IMR-90 (cell line): ENCODE measurements at regions not wholly inside any gene's neighbourhood (a gene's known extent, or its start where the extent isn't known, plus 50 kb on each side); places are given as distances from the start of the nearest gene placed in this dataset.

Experiments
- ATAC-seq: fragments of 200-7000 bp; cut with Tn5 transposase; 2 replicates; pipeline ENCODE4 v1.9.1; 2020; ENCODE audit warnings: low read depth, mild to moderate bottlenecking, moderate library complexity
- BruUV-seq: library from RNA; stranded (reverse); fragments of 400-500 nt; replicated peaks from 2 replicates; lab custom pipeline; 2021; lab: Mats Ljungman, UMichigan
- CTCF ChIA-PET: fragments of 300-600 bp; formaldehyde crosslinking; extraction: SDS; loops from one replicate; lab custom pipeline; 2021; ENCODE audit warnings: antibody characterized with exemption; lab: Yijun Ruan, JAX
- POLR2A ChIA-PET: fragments of 300-600 bp; sonication (Branson Sonifier 250); formaldehyde crosslinking; loops from one replicate; lab custom pipeline; 2022; ENCODE audit warnings: antibody characterized with exemption; ENCODE audit not compliant: unreplicated experiment; lab: Charles Lee
- DNase-seq: peaks from one replicate; pipeline ENCODE4 v3.0.0; 2013
- H2AFZ ChIP-seq: replicated peaks from 2 replicates; pipeline ENCODE3; 2013; ENCODE audit warnings: low read length, mild to moderate bottlenecking; ENCODE audit not compliant: poor library complexity
- H2AK5ac ChIP-seq: 2 replicates; pipeline ENCODE4 v1.6.1; 2013; ENCODE audit warnings: low read depth, low read length, inconsistent platforms
- H2AK9ac ChIP-seq: replicated peaks from 2 replicates; pipeline ENCODE3; 2013; ENCODE audit warnings: mild to moderate bottlenecking, low read depth, low read length, moderate library complexity; ENCODE audit not compliant: poor library complexity
- H2BK120ac ChIP-seq: 2 replicates; pipeline ENCODE4 v1.6.1; 2013; ENCODE audit warnings: low read depth, low read length, inconsistent platforms
- H2BK15ac ChIP-seq: 3 replicates; pipeline ENCODE4 v1.6.1; 2013; ENCODE audit warnings: low read depth, low read length, inconsistent platforms
- H2BK20ac ChIP-seq: 2 replicates; pipeline ENCODE4 v1.6.1; 2013; ENCODE audit warnings: low read depth, mild to moderate bottlenecking, inconsistent platforms, low read length, moderate library complexity
- H2BK5ac ChIP-seq: 2 replicates; pipeline ENCODE4 v1.6.1; 2013; ENCODE audit warnings: mild to moderate bottlenecking, low read depth, low read length, inconsistent platforms; ENCODE audit not compliant: poor library complexity, severe bottlenecking
- H3K14ac ChIP-seq: replicated peaks from 2 replicates; pipeline ENCODE4 v1.6.1; 2013; ENCODE audit warnings: low read depth, low read length, inconsistent platforms
- H3K18ac ChIP-seq: 2 replicates; pipeline ENCODE4 v1.6.1; 2013; ENCODE audit warnings: low read depth, low read length, control low read depth
- H3K23ac ChIP-seq: 2 replicates; pipeline ENCODE4 v1.6.1; 2013; ENCODE audit warnings: low read depth, low read length, inconsistent platforms
- H3K27ac ChIP-seq: 2 replicates; pipeline ENCODE4 v1.5.1; 2013; ENCODE audit warnings: mild to moderate bottlenecking, control low read depth, low read length; ENCODE audit not compliant: insufficient read depth
- H3K27me3 ChIP-seq: 2 replicates; pipeline ENCODE4 v1.6.1; 2013; ENCODE audit warnings: low read length; ENCODE audit not compliant: control insufficient read depth, insufficient read depth
- H3K36me3 ChIP-seq: 2 replicates; pipeline ENCODE4 v1.6.1; 2013; ENCODE audit warnings: low read length, mixed read lengths; ENCODE audit not compliant: control insufficient read depth, insufficient read depth
- H3K4ac ChIP-seq: 2 replicates; pipeline ENCODE4 v1.6.1; 2013; ENCODE audit warnings: low read depth, low read length, inconsistent platforms
- H3K4me1 ChIP-seq: 2 replicates; pipeline ENCODE4 v1.6.1; 2013; ENCODE audit warnings: low read length, mixed read lengths; ENCODE audit not compliant: control insufficient read depth, insufficient read depth
- H3K4me2 ChIP-seq: 2 replicates; pipeline ENCODE4 v1.6.1; 2013; ENCODE audit warnings: low read depth, mild to moderate bottlenecking, control low read depth, low read length, moderate library complexity
- H3K4me3 ChIP-seq: 2 replicates; pipeline ENCODE4 v1.5.1; 2013; ENCODE audit warnings: low read depth, mild to moderate bottlenecking, control low read depth, low read length, moderate library complexity; ENCODE audit not compliant: insufficient read depth
- H3K56ac ChIP-seq: 2 replicates; pipeline ENCODE4 v1.6.1; 2013; ENCODE audit warnings: low read length, inconsistent platforms; ENCODE audit not compliant: insufficient read depth; ENCODE audit errors: extremely low read depth
- H3K79me1 ChIP-seq, 2 experiments: 2 replicates each; pipeline ENCODE4 v1.6.1; 2013; ENCODE audit warnings: low read length in 2 of 2, inconsistent platforms in 1 of 2, low read depth in 1 of 2
- H3K9ac ChIP-seq: 2 replicates; pipeline ENCODE4 v1.6.1; 2013; ENCODE audit warnings: low read depth, low read length, control low read depth
- H3K9me1 ChIP-seq: 2 replicates; pipeline ENCODE4 v1.6.1; 2013; ENCODE audit warnings: low read length, inconsistent platforms; ENCODE audit not compliant: insufficient read depth
- H3K9me3 ChIP-seq: 2 replicates; pipeline ENCODE4 v1.6.1; 2013; ENCODE audit warnings: low read length; ENCODE audit not compliant: control insufficient read depth, insufficient read depth
- H4K20me1 ChIP-seq: 2 replicates; pipeline ENCODE4 v1.6.1; 2013; ENCODE audit warnings: low read length, inconsistent platforms; ENCODE audit not compliant: insufficient read depth
- H4K5ac ChIP-seq: 2 replicates; pipeline ENCODE4 v1.6.1; 2013; ENCODE audit warnings: mild to moderate bottlenecking, low read depth, low read length, control low read depth
- H4K8ac ChIP-seq, 2 experiments: 2 replicates each; pipeline ENCODE4 v1.6.1; 2013; ENCODE audit warnings: low read depth in 2 of 2, low read length in 2 of 2, control low read depth in 1 of 2, inconsistent platforms in 1 of 2
- H4K91ac ChIP-seq: 2 replicates; pipeline ENCODE4 v1.6.1; 2013; ENCODE audit warnings: low read depth, low read length, inconsistent platforms; ENCODE audit not compliant: insufficient read depth
- BHLHE40 ChIP-seq: fragments of 150-350 bp; IDR thresholded peaks from 2 replicates; pipeline ENCODE4 v1.6.1; 2016; ENCODE audit warnings: mild to moderate bottlenecking, low read depth, low read length
- CEBPB ChIP-seq: IDR thresholded peaks from 2 replicates; pipeline ENCODE4 v1.6.1; 2012; ENCODE audit warnings: low read depth, low read length, improper control_type of control experiment
- FOS ChIP-seq: fragments of 150-350 bp; IDR thresholded peaks from 2 replicates; pipeline ENCODE4 v1.6.1; 2016; ENCODE audit warnings: low read depth, low read length
- MAFK ChIP-seq: IDR thresholded peaks from 2 replicates; pipeline ENCODE4 v1.6.1; 2012; ENCODE audit warnings: low read depth, low read length, improper control_type of control experiment
- MXI1 ChIP-seq: IDR thresholded peaks from 2 replicates; pipeline ENCODE4 v1.6.1; 2012; ENCODE audit warnings: low read depth, mild to moderate bottlenecking, low read length, moderate library complexity, borderline replicate concordance
- NFE2L2 ChIP-seq: fragments of 150-350 bp; IDR thresholded peaks from 2 replicates; pipeline ENCODE4 v1.6.1; 2016; ENCODE audit warnings: low read depth, mild to moderate bottlenecking, low read length
- POLR2A ChIP-seq: IDR thresholded peaks from 2 replicates; pipeline ENCODE4 v1.6.1; 2012; ENCODE audit warnings: mild to moderate bottlenecking, low read depth, low read length
- RAD21 ChIP-seq: IDR thresholded peaks from 2 replicates; pipeline ENCODE4 v1.6.1; 2012; ENCODE audit warnings: low read length, improper control_type of control experiment
- RCOR1 ChIP-seq: IDR thresholded peaks from 2 replicates; pipeline ENCODE4 v1.6.1; 2012; ENCODE audit warnings: mild to moderate bottlenecking, low read length, improper control_type of control experiment; ENCODE audit not compliant: insufficient replicate concordance
- RFX5 ChIP-seq: IDR thresholded peaks from 2 replicates; pipeline ENCODE4 v1.8.0; 2012; ENCODE audit warnings: low read depth, mild to moderate bottlenecking, low read length, moderate library complexity
- WGBS, 2 experiments: methylation state at CpG; one replicate each; pipeline versions ENCODE4 v1.1.5 to v1.1.7; 2013; ENCODE audit warnings: missing lambda C conversion rate in 2 of 2; ENCODE audit not compliant: insufficient read length in 1 of 2; ENCODE audit errors: extremely low coverage in 2 of 2; 5-methylcytosine and 5-hydroxymethylcytosine counted together
- dilution Hi-C: fragments of 300-500 bp; cut with HindIII; formaldehyde crosslinking; loops from one replicate; pipeline ENCODE4 v1.14.3; 2018; ENCODE audit warnings: low sequenced_read_pairs; ENCODE audit not compliant: unreplicated experiment
- in situ Hi-C: fragments of 300-500 bp; cut with MboI; formaldehyde crosslinking; loops from 3 replicates; pipeline ENCODE4 v1.14.3; 2019; ENCODE audit warnings: low sequenced_read_pairs, inconsistent platforms, mixed read lengths
- intact Hi-C: fragments of 100-400 bp; cut with micrococcal nuclease; formaldehyde crosslinking; loops from 2 replicates; pipeline ENCODE4 v1.10.0; 2022
- TF ChIP-seq, protein P1 (sequence below): conservative IDR thresholded peaks from 2 replicates; pipeline ENCODE4 v1.5.1; 2012; ENCODE audit warnings: mild to moderate bottlenecking, low read depth, low read length, improper control_type of control experiment

GRCh38 chr1:101356604-101357443 is 120.0 kb downstream of the S1PR1 start:
- Histone ChIP-seq H3K56ac (no peak overlapping the region), H4K8ac (no peak overlapping the region), H3K4ac (no peak overlapping the region), H2BK120ac (no peak overlapping the region), H3K27me3 (peaks cover 11% of the 10 kb centered on the region), H3K79me1 (no peaks in the 10 kb centered on the region), H3K18ac (no peak overlapping the region), H3K4me3 (no peak overlapping the region), H2BK15ac (no peak overlapping the region), H2BK20ac (no peak overlapping the region), H4K91ac (no peak overlapping the region), H3K4me1 (no peaks in the 10 kb centered on the region), H3K14ac (no peak overlapping the region), H3K9ac (no peak overlapping the region), H2AK5ac (no peak overlapping the region), H2AK9ac (no peak overlapping the region), H3K4me2 (no peak overlapping the region), H3K9me3 (no peaks in the 10 kb centered on the region), H3K9me1 (no peaks in the 10 kb centered on the region), H2BK5ac (no peak overlapping the region), H3K36me3 (no peaks in the 10 kb centered on the region), H4K5ac (no peak overlapping the region), H3K23ac (no peak overlapping the region), H2AFZ (no peak overlapping the region), H4K20me1 (no peaks in the 10 kb centered on the region), H3K27ac (no peak overlapping the region)
- ChIA-PET CTCF (interaction anchor here (0.6 to 2.7 kb wide), 7 partner anchors 9 to 1377 kb away, joined by 3 to 28 read pairs (median 4); no protein-coding TSS in a partner anchor), POLR2A (interaction anchor here (0.6 to 0.7 kb wide), 2 partner anchors 14 to 48 kb away, joined by 3 to 4 read pairs; no protein-coding TSS in a partner anchor)
- TF ChIP-seq, protein P1, sequence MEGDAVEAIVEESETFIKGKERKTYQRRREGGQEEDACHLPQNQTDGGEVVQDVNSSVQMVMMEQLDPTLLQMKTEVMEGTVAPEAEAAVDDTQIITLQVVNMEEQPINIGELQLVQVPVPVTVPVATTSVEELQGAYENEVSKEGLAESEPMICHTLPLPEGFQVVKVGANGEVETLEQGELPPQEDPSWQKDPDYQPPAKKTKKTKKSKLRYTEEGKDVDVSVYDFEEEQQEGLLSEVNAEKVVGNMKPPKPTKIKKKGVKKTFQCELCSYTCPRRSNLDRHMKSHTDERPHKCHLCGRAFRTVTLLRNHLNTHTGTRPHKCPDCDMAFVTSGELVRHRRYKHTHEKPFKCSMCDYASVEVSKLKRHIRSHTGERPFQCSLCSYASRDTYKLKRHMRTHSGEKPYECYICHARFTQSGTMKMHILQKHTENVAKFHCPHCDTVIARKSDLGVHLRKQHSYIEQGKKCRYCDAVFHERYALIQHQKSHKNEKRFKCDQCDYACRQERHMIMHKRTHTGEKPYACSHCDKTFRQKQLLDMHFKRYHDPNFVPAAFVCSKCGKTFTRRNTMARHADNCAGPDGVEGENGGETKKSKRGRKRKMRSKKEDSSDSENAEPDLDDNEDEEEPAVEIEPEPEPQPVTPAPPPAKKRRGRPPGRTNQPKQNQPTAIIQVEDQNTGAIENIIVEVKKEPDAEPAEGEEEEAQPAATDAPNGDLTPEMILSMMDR, result no peak
- TF ChIP-seq BHLHE40 (no peak), MAFK (no peak), RFX5 (no peak), RAD21 (no peak), CEBPB (no peak), MXI1 (no peak), NFE2L2 (no peak), POLR2A (no peak), FOS (no peak), RCOR1 (no peak)
- ATAC-seq (no peak), DNase-seq (no peak)
- intact Hi-C loops (loop anchor here (1.0 kb wide), 2 partner anchors 48 to 436 kb away; no protein-coding TSS in a partner anchor), in situ Hi-C loops (no loop called here), dilution Hi-C loops (no loop called here)
- WGBS, 2 experiments, result no CpG with 5 or more reads among the region's 5 CpGs
- no TSS peak for BruUV-seq
